ENCODE measurements at regions not wholly inside any gene's neighbourhood (a gene's known extent, or its start where the extent isn't known, plus 50 kb on each side); places are given as distances from the start of the nearest gene placed in this dataset.

DNA sequence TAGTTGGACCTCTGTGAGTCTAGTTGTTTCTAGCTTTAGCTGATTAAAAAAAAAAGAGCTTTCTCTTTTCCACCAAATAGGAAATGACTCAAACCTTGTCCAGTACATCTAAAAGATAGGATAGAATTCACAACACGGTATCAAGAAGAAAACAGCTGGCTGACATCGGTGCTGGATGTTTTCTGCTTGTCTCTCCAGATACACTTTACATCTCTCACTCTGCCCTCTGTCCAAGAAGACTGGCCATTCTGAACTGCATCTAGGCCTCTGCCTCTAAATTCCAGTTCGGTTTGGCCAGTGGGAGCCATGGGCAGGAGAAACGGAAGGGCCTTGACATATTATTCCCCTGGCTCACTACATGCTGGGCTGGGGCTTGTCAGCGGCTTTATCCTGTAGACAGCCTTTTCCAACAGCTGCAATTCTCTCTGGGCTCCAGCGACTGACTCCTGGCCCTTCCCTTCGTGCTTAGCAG is 57.3 kb upstream of the SHISA3 start:
- peak in 1 of 2 donors; percentile 49 for DNase-seq
- no peak overlapping the region for H3K4me3 ChIP-seq
- H3K27ac ChIP-seq, result peak overlapping the region in 3 of 5 donors; percentile 10 to 35 (median 14)
- H3K4me1 ChIP-seq, result no peaks in the 10 kb centered on the region
- no peaks in the 10 kb centered on the region for H3K27me3 ChIP-seq
- H3K9me3 ChIP-seq, result no peaks in the 10 kb centered on the region
- intact Hi-C loops (cut with DNase I; ENCODE audit: low total_unique reads), result no loop called here
- H3K36me3 ChIP-seq, result no peaks in the 10 kb centered on the region
- WGBS, 5 donors, result 32 to 44% (median 36%) methylated on average over 7 of the region's 7 CpGs
- TF ChIP-seq POLR2AphosphoS5 (IDR thresholded peaks at IDR 0.05) (no peak), POLR2A (IDR thresholded peaks at IDR 0.05) (no peak), EP300 (IDR thresholded peaks at IDR 0.05) (no peak)
- TF ChIP-seq, protein P1, sequence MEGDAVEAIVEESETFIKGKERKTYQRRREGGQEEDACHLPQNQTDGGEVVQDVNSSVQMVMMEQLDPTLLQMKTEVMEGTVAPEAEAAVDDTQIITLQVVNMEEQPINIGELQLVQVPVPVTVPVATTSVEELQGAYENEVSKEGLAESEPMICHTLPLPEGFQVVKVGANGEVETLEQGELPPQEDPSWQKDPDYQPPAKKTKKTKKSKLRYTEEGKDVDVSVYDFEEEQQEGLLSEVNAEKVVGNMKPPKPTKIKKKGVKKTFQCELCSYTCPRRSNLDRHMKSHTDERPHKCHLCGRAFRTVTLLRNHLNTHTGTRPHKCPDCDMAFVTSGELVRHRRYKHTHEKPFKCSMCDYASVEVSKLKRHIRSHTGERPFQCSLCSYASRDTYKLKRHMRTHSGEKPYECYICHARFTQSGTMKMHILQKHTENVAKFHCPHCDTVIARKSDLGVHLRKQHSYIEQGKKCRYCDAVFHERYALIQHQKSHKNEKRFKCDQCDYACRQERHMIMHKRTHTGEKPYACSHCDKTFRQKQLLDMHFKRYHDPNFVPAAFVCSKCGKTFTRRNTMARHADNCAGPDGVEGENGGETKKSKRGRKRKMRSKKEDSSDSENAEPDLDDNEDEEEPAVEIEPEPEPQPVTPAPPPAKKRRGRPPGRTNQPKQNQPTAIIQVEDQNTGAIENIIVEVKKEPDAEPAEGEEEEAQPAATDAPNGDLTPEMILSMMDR (IDR thresholded peaks at IDR 0.05), result no peak

DNA sequence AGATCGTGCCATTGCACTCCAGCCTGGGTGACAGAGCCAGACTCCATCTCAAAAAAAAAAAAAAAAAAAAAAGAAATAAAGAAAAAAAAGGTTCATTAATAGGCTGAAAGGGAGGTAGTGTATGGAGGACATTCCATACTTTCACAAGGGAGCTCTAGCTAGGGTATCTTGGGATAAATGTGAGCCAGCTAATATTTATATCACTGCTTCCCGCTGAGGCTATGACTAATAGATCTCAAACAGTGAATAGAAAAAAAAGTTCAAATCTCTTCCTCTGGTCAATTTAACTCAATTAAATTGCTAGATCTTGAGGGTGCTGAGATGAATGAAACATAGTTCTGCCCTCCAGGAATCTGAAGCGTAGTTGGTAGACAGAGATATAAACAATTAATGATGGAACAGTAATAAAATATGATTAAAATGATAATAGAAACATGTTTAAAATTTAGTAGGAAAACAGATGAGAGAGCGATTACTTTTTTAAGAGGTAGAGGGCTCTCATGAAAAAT is 55.7 kb upstream of the SHISA3 start:
- no peaks in the 10 kb centered on the region for H3K36me3 ChIP-seq
- DNase-seq, result no peak
- H3K4me3 ChIP-seq, result no peak overlapping the region
- no peaks in the 10 kb centered on the region for H3K9me3 ChIP-seq
- H3K27me3 ChIP-seq, result no peaks in the 10 kb centered on the region
- 78 to 92% (median 85%) methylated on average over 3 to 4 of the region's 4 CpGs for WGBS, 5 donors
- no peak for TF ChIP-seq POLR2AphosphoS5 (IDR thresholded peaks at IDR 0.05)
- no peak for TF ChIP-seq EP300 (IDR thresholded peaks at IDR 0.05)
- TF ChIP-seq POLR2A (IDR thresholded peaks at IDR 0.05), result no peak
- TF ChIP-seq, protein P1 (IDR thresholded peaks at IDR 0.05), result no peak
- intact Hi-C loops (cut with DNase I; ENCODE audit: low total_unique reads), result no loop called here
- H3K4me1 ChIP-seq, result no peaks in the 10 kb centered on the region
- no peak overlapping the region for H3K27ac ChIP-seq

DNA sequence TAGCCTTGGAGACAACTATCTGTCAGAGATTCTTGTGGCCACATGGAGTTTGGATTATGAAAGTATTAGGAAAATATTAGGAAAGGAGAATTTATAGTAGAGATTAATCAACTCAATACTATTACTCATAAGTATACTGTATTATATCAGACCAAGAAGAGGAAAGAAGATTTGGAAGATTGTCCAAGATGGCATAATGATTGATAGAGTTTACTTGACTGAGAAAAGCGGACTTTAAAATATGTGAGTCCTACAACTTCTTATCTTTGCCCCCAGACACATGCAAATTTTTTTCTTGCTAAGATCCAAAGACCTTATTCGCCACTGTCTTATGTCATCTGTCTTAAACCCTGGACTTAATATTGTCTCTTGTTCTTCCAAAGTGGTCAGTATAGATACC is 54.8 kb upstream of the SHISA3 start:
- DNase-seq, result no peak
- intact Hi-C loops (cut with DNase I; ENCODE audit: low total_unique reads), result no loop called here
- no peak overlapping the region for H3K4me3 ChIP-seq
- H3K36me3 ChIP-seq, result no peaks in the 10 kb centered on the region
- 78 to 92% (median 86%) methylated on average over 2 of the region's 2 CpGs for WGBS, 5 donors
- H3K27ac ChIP-seq, result no peak overlapping the region
- no peaks in the 10 kb centered on the region for H3K4me1 ChIP-seq
- H3K27me3 ChIP-seq, result no peaks in the 10 kb centered on the region
- TF ChIP-seq POLR2A (IDR thresholded peaks at IDR 0.05), result no peak
- TF ChIP-seq POLR2AphosphoS5 (IDR thresholded peaks at IDR 0.05), result no peak
- TF ChIP-seq EP300 (IDR thresholded peaks at IDR 0.05), result no peak
- TF ChIP-seq, protein P1 (IDR thresholded peaks at IDR 0.05), result no peak
- no peaks in the 10 kb centered on the region for H3K9me3 ChIP-seq

DNA sequence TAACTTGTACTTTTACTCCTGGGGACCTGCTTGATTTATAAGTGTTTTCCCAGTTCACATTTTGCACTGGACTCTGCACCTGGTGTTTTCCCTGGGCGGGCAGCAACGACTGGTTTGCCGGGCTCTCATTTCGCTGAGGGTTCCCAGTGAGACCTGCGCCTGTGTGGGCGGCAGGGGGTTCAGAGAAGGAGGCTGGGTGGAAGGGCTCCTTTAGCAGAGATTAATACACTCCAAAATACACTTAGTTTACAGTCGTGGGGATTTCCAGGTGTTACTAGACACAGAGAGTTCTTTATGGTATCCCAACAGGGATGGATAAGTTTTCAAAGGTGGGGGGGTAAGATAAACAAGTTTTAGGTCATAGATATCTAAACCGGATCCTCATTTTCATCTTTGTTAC is 53.0 kb upstream of the SHISA3 start:
- Histone ChIP-seq H3K9me3 (no peaks in the 10 kb centered on the region), H3K27ac (no peak overlapping the region), H3K36me3 (no peaks in the 10 kb centered on the region), H3K4me1 (no peaks in the 10 kb centered on the region), H3K27me3 (no peaks in the 10 kb centered on the region), H3K4me3 (no peak overlapping the region)
- DNase-seq, result no peak
- TF ChIP-seq POLR2AphosphoS5 (IDR thresholded peaks at IDR 0.05) (no peak), POLR2A (IDR thresholded peaks at IDR 0.05) (no peak)
- TF ChIP-seq, protein P1 (IDR thresholded peaks at IDR 0.05), result no peak
- intact Hi-C loops (cut with DNase I; ENCODE audit: low total_unique reads), result no loop called here
- WGBS, 5 donors, result 61 to 74% (median 67%) methylated on average over 8 of the region's 8 CpGs
